ENCODE measurements at regions not wholly inside any gene's neighbourhood (a gene's known extent, or its start where the extent isn't known, plus 50 kb on each side); places are given as distances from the start of the nearest gene placed in this dataset.
"Not testable (repeated sequence)": the region's sequence is repeated elsewhere in the genome, so short reads cannot be mapped to it uniquely, and the experiment has no call there.

- Histone ChIP-seq H3K27me3 (ENCODE audit: insufficient read depth, poor library complexity, severe bottlenecking) (no peaks in the 10 kb centered on the region), H3K4me1 (ENCODE audit: insufficient read depth, poor library complexity, severe bottlenecking) (no peaks in the 10 kb centered on the region), H3K4me3 (ENCODE audit: severe bottlenecking) (no peak overlapping the region), H3K36me3 (ENCODE audit: low read depth) (no peaks in the 10 kb centered on the region), H3K9me3 (ENCODE audit: severe bottlenecking) (no peaks in the 10 kb centered on the region), H3K27ac (ENCODE audit: poor library complexity, severe bottlenecking) (no peak overlapping the region)
- DNase-seq (ENCODE audit: low spot score), result no peak
- ATAC-seq (ENCODE audit: low read depth), result peak; percentile 14; the same call in 1 of the 3 replicates
- TF ChIP-seq CTCF (IDR thresholded peaks at IDR 0.05; ENCODE audit: poor library complexity, severe bottlenecking), result no peak
Observed at GRCh38 chr5:84779186-84779585, 394.5 kb upstream of the EDIL3 start.

- ATAC-seq (ENCODE audit: low read depth) (no peak), DNase-seq (ENCODE audit: low spot score) (no peak)
- no peaks in the 10 kb centered on the region for H3K27me3 ChIP-seq (ENCODE audit: insufficient read depth, poor library complexity, severe bottlenecking)
- H3K4me1 ChIP-seq (ENCODE audit: insufficient read depth, poor library complexity, severe bottlenecking), result no peaks in the 10 kb centered on the region
- no peaks in the 10 kb centered on the region for H3K9me3 ChIP-seq (ENCODE audit: severe bottlenecking)
- H3K27ac ChIP-seq (ENCODE audit: poor library complexity, severe bottlenecking), result no peak overlapping the region
- no peak overlapping the region for H3K4me3 ChIP-seq (ENCODE audit: severe bottlenecking)
- no peak for TF ChIP-seq CTCF (IDR thresholded peaks at IDR 0.05; ENCODE audit: poor library complexity, severe bottlenecking)
- H3K36me3 ChIP-seq (ENCODE audit: low read depth), result no peaks in the 10 kb centered on the region; the same call in 1 of the 2 replicates
Observed at GRCh38 chr5:84764227-84764626, 379.5 kb upstream of the EDIL3 start.

GRCh38 chr5:84758008-84758407 is 373.3 kb upstream of the EDIL3 start:
- ATAC-seq (ENCODE audit: low read depth) (no peak), DNase-seq (ENCODE audit: low spot score) (no peak)
- Histone ChIP-seq H3K9me3 (ENCODE audit: severe bottlenecking) (no peaks in the 10 kb centered on the region), H3K27me3 (ENCODE audit: insufficient read depth, poor library complexity, severe bottlenecking) (no peaks in the 10 kb centered on the region), H3K4me3 (ENCODE audit: severe bottlenecking) (no peak overlapping the region), H3K36me3 (ENCODE audit: low read depth) (no peaks in the 10 kb centered on the region; the same call in 1 of the 2 replicates), H3K27ac (ENCODE audit: poor library complexity, severe bottlenecking) (no peak overlapping the region), H3K4me1 (ENCODE audit: insufficient read depth, poor library complexity, severe bottlenecking) (no peaks in the 10 kb centered on the region)
- no peak for TF ChIP-seq CTCF (IDR thresholded peaks at IDR 0.05; ENCODE audit: poor library complexity, severe bottlenecking)

- Histone ChIP-seq H3K27me3 (ENCODE audit: insufficient read depth, poor library complexity, severe bottlenecking) (no peaks in the 10 kb centered on the region), H3K36me3 (ENCODE audit: low read depth) (no peaks in the 10 kb centered on the region)
- no peak for TF ChIP-seq CTCF (IDR thresholded peaks at IDR 0.05; ENCODE audit: poor library complexity, severe bottlenecking)
Observed at GRCh38 chr5:84752780-84753179, 368.1 kb upstream of the EDIL3 start.

GRCh38 chr5:84748313-84748712 is 363.6 kb upstream of the EDIL3 start:
- no peak for TF ChIP-seq CTCF (IDR thresholded peaks at IDR 0.05; ENCODE audit: poor library complexity, severe bottlenecking)
- H3K4me1 ChIP-seq (ENCODE audit: insufficient read depth, poor library complexity, severe bottlenecking), result peaks cover 6% of the 10 kb centered on the region
- no peaks in the 10 kb centered on the region for H3K9me3 ChIP-seq (ENCODE audit: severe bottlenecking)
- no peak for ATAC-seq (ENCODE audit: low read depth)
- no peak overlapping the region for H3K27ac ChIP-seq (ENCODE audit: poor library complexity, severe bottlenecking)
- no peaks in the 10 kb centered on the region for H3K36me3 ChIP-seq (ENCODE audit: low read depth)
- no peak for DNase-seq (ENCODE audit: low spot score)
- H3K27me3 ChIP-seq (ENCODE audit: insufficient read depth, poor library complexity, severe bottlenecking), result peaks cover 6% of the 10 kb centered on the region
- H3K4me3 ChIP-seq (ENCODE audit: severe bottlenecking), result no peak overlapping the region

More at GRCh38 chr5:84752780-84753179, 368.1 kb upstream of the EDIL3 start:
- no peak for ATAC-seq (ENCODE audit: low read depth)
- no peak for DNase-seq (ENCODE audit: low spot score)
- Histone ChIP-seq H3K4me3 (ENCODE audit: severe bottlenecking) (no peak overlapping the region), H3K9me3 (ENCODE audit: severe bottlenecking) (no peaks in the 10 kb centered on the region), H3K27ac (ENCODE audit: poor library complexity, severe bottlenecking) (no peak overlapping the region), H3K4me1 (ENCODE audit: insufficient read depth, poor library complexity, severe bottlenecking) (peaks cover 2% of the 10 kb centered on the region)

GRCh38 chr5:84746280-84746679 is 361.6 kb upstream of the EDIL3 start:
- H3K4me1 ChIP-seq (ENCODE audit: insufficient read depth, poor library complexity, severe bottlenecking); DNase-seq (ENCODE audit: low spot score); H3K27me3 ChIP-seq (ENCODE audit: insufficient read depth, poor library complexity, severe bottlenecking); ATAC-seq (ENCODE audit: low read depth); H3K27ac ChIP-seq (ENCODE audit: poor library complexity, severe bottlenecking); H3K9me3 ChIP-seq (ENCODE audit: severe bottlenecking); H3K36me3 ChIP-seq (ENCODE audit: low read depth); H3K4me3 ChIP-seq (ENCODE audit: severe bottlenecking): not testable (repeated sequence)
